H1 (cell line): ENCODE measurements at regions not wholly inside any gene's neighbourhood (a gene's known extent, or its start where the extent isn't known, plus 50 kb on each side); places are given as distances from the start of the nearest gene placed in this dataset.

Source experiments
- CBX8 ChIP-seq: fragments of 300-800, 300-1000 bp; sonication (generic); IDR thresholded peaks from 2 replicates; pipeline ENCODE4 v1.7.1; 2016; ENCODE audit warnings: low read depth, low read length, borderline replicate concordance
- EZH2 ChIP-seq: fragments of 200-600 bp; sonication (generic); IDR thresholded peaks from 2 replicates; pipeline ENCODE4 v1.7.1; 2012; ENCODE audit warnings: low read depth, mild to moderate bottlenecking, moderate library complexity, low read length, inconsistent platforms; ENCODE audit not compliant: severe bottlenecking
- GABPA ChIP-seq: IDR thresholded peaks from 2 replicates; pipeline ENCODE4 v1.6.1; 2011; ENCODE audit warnings: mild to moderate bottlenecking, low read length, moderate library complexity, borderline replicate concordance; ENCODE audit not compliant: insufficient read depth
- GTF2F1 ChIP-seq: IDR thresholded peaks from 2 replicates; pipeline ENCODE4 v1.6.1; 2012; ENCODE audit warnings: low read depth, low read length, improper control_type of control experiment, borderline replicate concordance
- POU5F1 ChIP-seq: IDR thresholded peaks from 2 replicates; pipeline ENCODE4 v1.6.1; 2011; ENCODE audit warnings: low read depth, mild to moderate bottlenecking, low read length, moderate library complexity
- RAD21 ChIP-seq, 2 experiments: IDR thresholded peaks in 1 of 2; conservative IDR thresholded peaks in 1 of 2; 2 replicates each; pipeline ENCODE4 v1.6.1; 2011; ENCODE audit warnings: low read depth in 2 of 2, low read length in 2 of 2, improper control_type of control experiment in 1 of 2, inconsistent platforms in 1 of 2, mild to moderate bottlenecking in 1 of 2, moderate library complexity in 1 of 2
- SAP30 ChIP-seq: fragments of 300-600 bp; sonication (generic); IDR thresholded peaks from 2 replicates; pipeline ENCODE4 v1.7.1; 2012; ENCODE audit warnings: low read length, moderate library complexity, mild to moderate bottlenecking, inconsistent platforms; ENCODE audit not compliant: insufficient read depth, insufficient replicate concordance
- TF ChIP-seq, protein P1 (sequence below): fragments of 300-600 bp; sonication (generic); IDR thresholded peaks from 2 replicates; pipeline ENCODE4 v1.7.1; 2012; ENCODE audit warnings: low read length, moderate library complexity, mild to moderate bottlenecking, inconsistent platforms; ENCODE audit not compliant: insufficient replicate concordance
- TF ChIP-seq, protein P2 (sequence below): IDR thresholded peaks from 2 replicates; pipeline ENCODE4 v1.6.1; 2012; ENCODE audit warnings: low read length, inconsistent platforms

DNA sequence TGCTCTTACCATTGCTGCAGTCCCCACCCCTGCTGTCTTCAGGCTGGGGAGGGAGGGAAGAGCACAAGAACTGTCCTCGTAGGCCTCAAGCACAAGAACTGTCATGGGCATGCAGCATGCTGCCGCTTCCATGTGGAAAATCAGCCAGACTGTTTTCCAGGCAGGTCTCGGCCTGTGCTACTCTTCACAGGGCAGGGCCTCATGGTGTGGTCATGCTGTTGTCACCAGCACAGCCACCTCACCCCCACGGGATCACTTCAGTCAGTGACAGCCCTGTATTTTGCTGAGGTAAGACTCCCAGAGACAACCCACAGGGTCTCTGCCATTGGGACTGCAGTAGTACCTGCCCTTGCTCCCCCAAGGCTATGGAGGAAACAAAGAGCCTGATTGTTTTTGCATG is 205.3 kb downstream of the NAP1L3 start (continued):
- TF ChIP-seq, protein P1, sequence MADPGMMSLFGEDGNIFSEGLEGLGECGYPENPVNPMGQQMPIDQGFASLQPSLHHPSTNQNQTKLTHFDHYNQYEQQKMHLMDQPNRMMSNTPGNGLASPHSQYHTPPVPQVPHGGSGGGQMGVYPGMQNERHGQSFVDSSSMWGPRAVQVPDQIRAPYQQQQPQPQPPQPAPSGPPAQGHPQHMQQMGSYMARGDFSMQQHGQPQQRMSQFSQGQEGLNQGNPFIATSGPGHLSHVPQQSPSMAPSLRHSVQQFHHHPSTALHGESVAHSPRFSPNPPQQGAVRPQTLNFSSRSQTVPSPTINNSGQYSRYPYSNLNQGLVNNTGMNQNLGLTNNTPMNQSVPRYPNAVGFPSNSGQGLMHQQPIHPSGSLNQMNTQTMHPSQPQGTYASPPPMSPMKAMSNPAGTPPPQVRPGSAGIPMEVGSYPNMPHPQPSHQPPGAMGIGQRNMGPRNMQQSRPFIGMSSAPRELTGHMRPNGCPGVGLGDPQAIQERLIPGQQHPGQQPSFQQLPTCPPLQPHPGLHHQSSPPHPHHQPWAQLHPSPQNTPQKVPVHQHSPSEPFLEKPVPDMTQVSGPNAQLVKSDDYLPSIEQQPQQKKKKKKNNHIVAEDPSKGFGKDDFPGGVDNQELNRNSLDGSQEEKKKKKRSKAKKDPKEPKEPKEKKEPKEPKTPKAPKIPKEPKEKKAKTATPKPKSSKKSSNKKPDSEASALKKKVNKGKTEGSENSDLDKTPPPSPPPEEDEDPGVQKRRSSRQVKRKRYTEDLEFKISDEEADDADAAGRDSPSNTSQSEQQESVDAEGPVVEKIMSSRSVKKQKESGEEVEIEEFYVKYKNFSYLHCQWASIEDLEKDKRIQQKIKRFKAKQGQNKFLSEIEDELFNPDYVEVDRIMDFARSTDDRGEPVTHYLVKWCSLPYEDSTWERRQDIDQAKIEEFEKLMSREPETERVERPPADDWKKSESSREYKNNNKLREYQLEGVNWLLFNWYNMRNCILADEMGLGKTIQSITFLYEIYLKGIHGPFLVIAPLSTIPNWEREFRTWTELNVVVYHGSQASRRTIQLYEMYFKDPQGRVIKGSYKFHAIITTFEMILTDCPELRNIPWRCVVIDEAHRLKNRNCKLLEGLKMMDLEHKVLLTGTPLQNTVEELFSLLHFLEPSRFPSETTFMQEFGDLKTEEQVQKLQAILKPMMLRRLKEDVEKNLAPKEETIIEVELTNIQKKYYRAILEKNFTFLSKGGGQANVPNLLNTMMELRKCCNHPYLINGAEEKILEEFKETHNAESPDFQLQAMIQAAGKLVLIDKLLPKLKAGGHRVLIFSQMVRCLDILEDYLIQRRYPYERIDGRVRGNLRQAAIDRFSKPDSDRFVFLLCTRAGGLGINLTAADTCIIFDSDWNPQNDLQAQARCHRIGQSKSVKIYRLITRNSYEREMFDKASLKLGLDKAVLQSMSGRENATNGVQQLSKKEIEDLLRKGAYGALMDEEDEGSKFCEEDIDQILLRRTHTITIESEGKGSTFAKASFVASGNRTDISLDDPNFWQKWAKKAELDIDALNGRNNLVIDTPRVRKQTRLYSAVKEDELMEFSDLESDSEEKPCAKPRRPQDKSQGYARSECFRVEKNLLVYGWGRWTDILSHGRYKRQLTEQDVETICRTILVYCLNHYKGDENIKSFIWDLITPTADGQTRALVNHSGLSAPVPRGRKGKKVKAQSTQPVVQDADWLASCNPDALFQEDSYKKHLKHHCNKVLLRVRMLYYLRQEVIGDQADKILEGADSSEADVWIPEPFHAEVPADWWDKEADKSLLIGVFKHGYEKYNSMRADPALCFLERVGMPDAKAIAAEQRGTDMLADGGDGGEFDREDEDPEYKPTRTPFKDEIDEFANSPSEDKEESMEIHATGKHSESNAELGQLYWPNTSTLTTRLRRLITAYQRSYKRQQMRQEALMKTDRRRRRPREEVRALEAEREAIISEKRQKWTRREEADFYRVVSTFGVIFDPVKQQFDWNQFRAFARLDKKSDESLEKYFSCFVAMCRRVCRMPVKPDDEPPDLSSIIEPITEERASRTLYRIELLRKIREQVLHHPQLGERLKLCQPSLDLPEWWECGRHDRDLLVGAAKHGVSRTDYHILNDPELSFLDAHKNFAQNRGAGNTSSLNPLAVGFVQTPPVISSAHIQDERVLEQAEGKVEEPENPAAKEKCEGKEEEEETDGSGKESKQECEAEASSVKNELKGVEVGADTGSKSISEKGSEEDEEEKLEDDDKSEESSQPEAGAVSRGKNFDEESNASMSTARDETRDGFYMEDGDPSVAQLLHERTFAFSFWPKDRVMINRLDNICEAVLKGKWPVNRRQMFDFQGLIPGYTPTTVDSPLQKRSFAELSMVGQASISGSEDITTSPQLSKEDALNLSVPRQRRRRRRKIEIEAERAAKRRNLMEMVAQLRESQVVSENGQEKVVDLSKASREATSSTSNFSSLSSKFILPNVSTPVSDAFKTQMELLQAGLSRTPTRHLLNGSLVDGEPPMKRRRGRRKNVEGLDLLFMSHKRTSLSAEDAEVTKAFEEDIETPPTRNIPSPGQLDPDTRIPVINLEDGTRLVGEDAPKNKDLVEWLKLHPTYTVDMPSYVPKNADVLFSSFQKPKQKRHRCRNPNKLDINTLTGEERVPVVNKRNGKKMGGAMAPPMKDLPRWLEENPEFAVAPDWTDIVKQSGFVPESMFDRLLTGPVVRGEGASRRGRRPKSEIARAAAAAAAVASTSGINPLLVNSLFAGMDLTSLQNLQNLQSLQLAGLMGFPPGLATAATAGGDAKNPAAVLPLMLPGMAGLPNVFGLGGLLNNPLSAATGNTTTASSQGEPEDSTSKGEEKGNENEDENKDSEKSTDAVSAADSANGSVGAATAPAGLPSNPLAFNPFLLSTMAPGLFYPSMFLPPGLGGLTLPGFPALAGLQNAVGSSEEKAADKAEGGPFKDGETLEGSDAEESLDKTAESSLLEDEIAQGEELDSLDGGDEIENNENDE = no peak
- TF ChIP-seq GABPA (no peak), RAD21 (IDR thresholded peaks at IDR 0.05 in 1 of 2, conservative IDR thresholded peaks at IDR 0.05 in 1 of 2; ENCODE audit: low read depth in 2 of 2, low read length in 2 of 2) (no peak), SAP30 (no peak), EZH2 (no peak), GTF2F1 (no peak), CBX8 (no peak), POU5F1 (no peak)
- TF ChIP-seq, protein P2, sequence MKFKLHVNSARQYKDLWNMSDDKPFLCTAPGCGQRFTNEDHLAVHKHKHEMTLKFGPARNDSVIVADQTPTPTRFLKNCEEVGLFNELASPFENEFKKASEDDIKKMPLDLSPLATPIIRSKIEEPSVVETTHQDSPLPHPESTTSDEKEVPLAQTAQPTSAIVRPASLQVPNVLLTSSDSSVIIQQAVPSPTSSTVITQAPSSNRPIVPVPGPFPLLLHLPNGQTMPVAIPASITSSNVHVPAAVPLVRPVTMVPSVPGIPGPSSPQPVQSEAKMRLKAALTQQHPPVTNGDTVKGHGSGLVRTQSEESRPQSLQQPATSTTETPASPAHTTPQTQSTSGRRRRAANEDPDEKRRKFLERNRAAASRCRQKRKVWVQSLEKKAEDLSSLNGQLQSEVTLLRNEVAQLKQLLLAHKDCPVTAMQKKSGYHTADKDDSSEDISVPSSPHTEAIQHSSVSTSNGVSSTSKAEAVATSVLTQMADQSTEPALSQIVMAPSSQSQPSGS = no peak
